GM21526 (cell line): ENCODE measurements at regions not wholly inside any gene's neighbourhood (a gene's known extent, or its start where the extent isn't known, plus 50 kb on each side); places are given as distances from the start of the nearest gene placed in this dataset.
"Not testable (repeated sequence)": the region's sequence is repeated elsewhere in the genome, so short reads cannot be mapped to it uniquely, and the experiment has no call there.

Experiments used
- ATAC-seq: cut with Tn5 transposase; IDR thresholded peaks from one replicate; pipeline ENCODE4 v1.9.1; 2021; ENCODE audit warnings: moderate library complexity; ENCODE audit not compliant: unreplicated experiment, low FRiP score

GRCh38 chr1:98299313-98299712 is 362.2 kb upstream of the SNX7 start:
- ATAC-seq, result no peak

DNA sequence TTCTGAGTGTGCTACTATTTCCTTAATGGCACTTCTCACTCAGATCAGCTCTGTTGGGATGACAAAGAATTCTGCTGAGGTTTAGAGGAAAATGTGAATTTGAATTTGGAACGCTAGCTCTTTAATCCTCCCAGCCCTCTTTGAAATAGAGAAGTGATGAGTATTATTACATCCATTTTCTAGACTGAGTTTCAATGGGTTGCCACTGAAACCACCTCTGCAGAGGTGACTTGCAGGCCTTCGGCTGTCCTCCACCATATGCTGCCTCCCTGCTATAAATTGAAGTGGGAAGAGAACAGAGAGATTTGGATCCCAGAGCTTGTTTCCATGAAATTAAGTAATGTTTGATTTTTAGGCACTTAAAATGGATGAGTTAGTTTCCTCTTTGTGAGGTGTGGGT is 363.2 kb upstream of the SNX7 start:
- no peak for ATAC-seq

GRCh38 chr1:98296681-98297080 is 364.8 kb upstream of the SNX7 start:
- ATAC-seq, result no peak

DNA sequence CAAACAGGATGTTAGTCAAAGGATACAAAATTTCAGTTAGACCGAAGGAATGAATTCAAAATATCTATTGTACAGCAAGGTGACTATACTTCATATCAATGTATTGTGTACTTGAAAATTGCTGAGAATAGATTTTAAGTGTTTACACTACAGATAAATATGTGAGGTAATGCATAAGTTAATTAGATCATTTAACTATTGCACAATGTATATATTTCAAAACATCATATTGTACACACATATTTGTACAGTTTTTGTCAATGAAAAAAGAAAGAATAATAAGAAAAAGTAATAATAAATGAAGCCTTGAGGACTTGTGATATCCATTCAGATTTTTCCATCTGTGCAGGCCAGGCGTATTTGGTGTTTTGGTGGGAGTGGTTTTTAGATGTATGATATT is 367.4 kb upstream of the SNX7 start:
- ATAC-seq, result no peak

- ATAC-seq, result no peak
Measured at GRCh38 chr1:98292994-98293393, 368.5 kb upstream of the SNX7 start.

GRCh38 chr1:98289311-98289710 is 368.5 kb upstream of the DPYD start:
- ATAC-seq, result no peak

DNA sequence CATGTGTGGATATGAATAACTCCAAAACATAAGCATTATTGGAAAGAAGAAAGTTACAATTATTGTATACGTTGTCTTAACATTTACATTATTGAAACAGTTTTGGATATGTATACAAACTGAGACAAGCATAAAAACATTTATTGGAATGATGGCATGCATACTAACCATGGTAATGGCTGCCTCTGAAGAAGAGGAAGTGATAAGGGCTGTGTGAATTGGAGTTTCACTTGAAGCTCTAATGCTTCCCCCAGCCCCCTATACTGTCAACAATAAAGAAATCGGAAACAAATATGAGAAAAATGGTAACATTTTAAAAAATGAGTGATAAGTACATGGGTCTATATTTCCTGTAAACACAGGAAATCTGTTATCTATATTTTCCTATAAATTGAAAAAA is 367.7 kb upstream of the DPYD start:
- ATAC-seq, result no peak

DNA sequence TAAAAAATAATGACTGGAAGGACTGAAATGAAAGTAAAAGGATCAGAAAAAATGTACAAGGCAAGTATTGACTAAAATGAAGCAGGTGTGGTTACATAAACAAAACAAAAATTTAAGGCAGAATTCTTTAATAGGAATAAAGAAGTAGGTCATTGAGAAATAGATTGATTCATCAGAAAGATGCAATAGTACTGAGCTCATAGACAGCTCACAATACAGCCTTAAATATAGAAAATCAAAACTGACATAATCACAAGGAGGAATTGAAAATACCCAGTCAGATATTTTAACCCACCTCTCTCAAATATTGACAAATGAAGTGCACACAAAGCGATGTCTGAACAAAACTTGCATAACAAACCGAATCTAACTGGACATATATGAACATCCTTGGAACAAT is 366.8 kb upstream of the DPYD start:
- ATAC-seq, result no peak

DNA sequence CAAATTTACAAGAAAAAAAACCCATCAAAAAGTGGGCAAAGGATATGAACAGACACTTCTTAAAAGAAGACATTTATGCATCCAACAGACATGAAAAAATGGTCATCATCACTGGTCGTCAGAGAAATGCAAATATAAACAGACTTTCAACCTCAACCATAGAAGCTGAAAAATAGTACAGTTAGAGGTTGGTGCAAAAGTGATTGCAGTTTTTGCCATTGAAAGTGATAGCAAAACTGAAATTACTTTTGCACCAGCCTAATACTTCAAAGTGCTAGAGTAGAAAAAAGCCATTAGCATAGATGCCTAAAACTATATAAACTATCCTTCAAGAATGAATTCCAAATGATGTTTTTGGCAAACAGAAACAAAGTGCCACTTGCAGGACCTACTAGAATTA is 365.8 kb upstream of the DPYD start:
- no peak for ATAC-seq

GRCh38 chr1:98285286-98285685 is 364.5 kb upstream of the DPYD start:
- not testable (repeated sequence) for ATAC-seq

GRCh38 chr1:98280049-98280448 is 359.2 kb upstream of the DPYD start:
- no peak for ATAC-seq

DNA sequence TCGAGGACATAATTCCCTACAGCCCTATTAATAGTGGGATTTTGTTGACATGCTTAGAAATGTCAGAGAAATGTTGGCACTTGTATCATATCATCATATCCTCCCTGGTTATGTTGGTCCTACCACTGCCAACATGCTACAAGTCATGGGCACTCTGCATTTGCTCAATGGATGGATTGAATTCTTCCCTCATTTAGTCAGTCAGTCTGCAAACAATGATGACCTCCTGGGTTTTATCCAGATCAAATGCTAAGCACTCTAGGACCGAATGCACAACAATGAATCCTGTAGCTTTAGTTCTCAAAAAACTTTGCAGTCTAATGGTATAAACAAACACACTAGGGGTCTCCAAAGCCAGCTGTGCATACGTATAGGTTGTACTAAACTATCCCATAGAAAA is 357.2 kb upstream of the DPYD start:
- ATAC-seq, result no peak

DNA sequence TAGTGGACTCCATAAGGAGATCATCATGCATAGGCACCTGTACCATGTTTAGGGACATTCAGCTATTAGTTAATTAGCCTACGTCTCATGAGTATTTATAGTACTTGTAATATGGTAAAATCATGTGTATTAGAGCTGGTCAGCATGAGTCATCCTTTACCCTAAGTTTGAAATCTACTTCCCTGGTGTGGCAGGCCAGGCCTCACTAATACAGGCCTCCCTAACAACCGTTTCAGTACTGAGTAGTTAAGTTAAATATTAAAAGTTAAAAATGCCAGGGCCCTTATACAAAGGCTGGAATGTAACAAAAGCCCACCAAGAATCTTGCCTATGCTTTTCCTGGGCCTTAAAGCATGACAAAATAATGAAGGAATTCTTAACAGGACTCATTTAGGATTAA is 356.3 kb upstream of the DPYD start:
- no peak for ATAC-seq

DNA sequence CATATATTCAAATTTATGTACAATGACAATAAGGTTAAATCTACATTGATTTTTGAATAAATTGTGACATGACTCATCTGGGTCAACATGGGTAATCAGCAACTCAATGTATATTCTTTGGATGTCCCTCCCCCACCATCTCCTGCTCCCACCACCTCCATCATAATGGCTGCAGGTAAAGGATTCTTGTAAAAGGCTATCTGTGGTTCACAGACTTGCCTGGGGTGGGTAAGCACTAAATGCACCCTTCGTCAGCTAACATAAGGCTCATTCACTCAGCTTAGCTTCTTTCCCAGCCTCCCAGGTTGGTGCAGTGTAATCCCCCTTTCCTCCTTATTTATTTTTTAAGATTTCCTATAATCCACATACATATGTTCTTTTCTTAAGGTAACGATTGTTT is 355.7 kb upstream of the DPYD start:
- no peak for ATAC-seq

GRCh38 chr1:98268316-98268715 is 347.5 kb upstream of the DPYD start:
- no peak for ATAC-seq

DNA sequence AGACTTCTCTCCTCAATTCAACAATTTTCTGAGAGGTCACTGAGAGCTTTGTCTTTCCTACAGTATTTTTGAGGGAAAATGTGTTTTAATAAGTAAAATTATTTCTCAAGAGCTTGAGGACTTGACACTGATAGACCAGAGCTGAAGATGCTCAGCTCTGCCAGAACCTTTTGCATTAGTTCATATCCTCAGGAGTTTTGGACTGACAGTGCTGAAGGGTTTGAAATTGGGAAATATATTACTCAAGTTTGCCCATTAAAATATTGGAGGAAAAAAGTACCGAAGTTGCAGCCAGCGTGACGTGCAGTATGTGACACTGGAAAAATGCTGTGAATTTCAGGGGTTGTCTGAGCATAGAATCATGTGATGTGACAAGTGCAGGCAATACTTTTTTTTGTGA is 346.6 kb upstream of the DPYD start:
- ATAC-seq, result no peak

DNA sequence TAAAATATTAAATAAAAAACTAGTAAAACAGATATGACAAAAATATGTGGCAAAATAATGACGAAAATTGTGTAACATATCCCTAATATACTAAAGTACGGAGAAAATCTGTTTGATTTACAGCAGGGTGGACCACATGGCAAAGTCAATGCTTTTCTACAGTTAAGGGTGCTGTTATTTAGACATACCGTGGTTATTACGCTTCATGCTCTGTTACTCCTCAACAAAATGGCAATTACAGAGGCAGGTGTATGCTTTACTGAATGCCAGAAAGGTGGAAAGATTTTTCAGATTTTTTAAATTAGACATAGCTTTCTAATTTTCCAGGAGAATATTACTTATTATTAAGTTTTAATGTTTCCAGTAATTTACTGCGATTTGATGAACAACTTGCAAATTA is 343.9 kb upstream of the DPYD start:
- ATAC-seq, result no peak

DNA sequence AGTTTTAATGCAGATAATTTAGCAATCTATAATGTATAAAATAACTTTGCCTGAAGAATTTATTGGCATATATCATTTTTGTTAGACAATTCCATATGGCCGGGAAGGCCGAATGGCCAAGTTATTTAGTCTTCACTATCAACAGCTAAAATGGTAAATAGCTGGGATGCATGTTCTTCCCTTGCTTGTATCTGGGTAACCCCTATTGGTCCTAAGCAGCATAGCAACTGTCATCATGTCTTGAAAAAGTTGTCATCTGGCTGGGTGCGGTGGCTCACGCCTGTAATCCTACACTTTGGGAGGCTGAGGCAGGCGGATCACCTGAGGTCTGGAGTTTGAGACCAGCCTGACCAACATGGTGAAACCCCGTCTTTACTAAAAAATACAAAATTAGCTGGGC is 340.0 kb upstream of the DPYD start:
- ATAC-seq, result no peak

GRCh38 chr1:98260412-98260811 is 339.6 kb upstream of the DPYD start:
- ATAC-seq, result no peak

DNA sequence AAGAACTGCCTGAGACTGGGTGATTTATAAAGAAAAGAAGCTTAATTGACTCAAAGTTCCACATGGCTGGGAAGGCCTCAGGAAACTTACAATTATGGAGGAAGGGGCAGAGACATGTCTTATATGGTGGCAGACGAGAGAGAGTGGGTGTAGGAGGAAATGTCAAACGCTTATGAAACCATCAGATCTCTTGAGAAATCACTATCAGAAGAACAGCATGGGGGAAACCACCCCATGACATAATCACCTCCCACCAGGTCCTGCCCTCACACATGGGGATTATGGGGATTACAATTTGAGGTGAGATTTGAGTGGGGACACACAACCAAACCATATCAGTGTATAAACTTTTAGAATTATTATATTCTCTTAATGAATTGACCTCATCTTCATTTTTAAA is 335.9 kb upstream of the DPYD start:
- ATAC-seq, result no peak

DNA sequence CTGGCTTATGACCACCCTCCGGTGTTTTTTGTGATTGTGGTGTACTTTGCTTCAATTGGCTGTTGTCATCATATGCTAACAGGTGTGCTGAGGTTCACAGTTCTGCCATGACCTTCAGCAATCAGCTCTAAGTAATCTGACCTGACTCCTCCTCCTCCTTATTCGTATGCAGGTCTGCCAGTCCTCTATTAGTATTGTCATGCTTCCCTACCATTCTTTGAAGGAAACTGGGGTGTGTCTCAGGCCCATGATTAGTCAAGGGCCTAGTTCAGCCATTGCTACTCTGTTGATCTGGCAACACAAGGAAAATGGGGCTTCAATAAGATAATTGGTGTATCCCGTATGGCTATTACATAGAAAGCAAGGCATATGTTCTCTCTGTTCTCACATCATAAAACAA is 332.3 kb upstream of the DPYD start:
- no peak for ATAC-seq

- ATAC-seq, result no peak
Measured at GRCh38 chr1:98251497-98251896, 330.7 kb upstream of the DPYD start.

DNA sequence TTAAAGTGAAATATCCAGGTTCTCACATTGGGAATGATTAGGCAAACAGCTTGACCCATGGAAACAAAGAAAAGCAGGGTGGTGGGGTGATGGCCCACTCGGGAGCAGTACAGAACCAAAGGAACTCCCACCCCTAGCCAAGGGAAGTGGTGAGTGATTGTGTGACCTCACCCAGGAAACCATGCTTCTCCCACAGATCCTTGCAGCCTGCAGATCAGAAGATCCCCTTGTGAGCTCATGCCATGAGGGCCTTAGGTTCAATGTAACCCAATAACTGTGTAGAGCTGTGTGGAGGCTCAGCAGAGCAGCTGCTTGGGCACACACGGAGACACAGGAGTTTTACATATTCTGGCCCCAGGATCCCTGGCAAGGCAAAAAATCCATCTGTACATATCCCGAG is 311.8 kb upstream of the DPYD start:
- no peak for ATAC-seq

DNA sequence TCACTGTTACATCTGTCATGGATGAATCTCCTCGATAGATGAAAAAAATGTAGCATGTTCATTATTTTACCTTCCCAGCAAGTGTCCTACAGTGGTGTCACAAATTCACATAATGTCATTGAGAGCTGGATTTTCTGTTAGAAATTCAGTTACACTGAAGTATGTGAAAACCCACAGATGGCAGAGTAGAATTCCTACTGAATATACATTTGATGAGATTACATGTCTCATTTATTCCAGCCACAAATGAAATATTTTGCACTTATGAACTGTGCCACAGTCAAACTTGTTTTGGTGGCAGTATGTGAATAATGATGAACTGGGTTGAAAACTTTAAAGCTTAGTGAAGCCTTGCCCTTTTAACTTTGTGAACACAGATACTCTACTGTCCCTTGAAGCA is 301.9 kb upstream of the DPYD start:
- ATAC-seq, result no peak
